Hepatic stellate cell (primary cell): ENCODE measurements at regions not wholly inside any gene's neighbourhood (a gene's known extent, or its start where the extent isn't known, plus 50 kb on each side); places are given as distances from the start of the nearest gene placed in this dataset.
"Not testable (repeated sequence)": the region's sequence is repeated elsewhere in the genome, so short reads cannot be mapped to it uniquely, and the experiment has no call there.

ENCODE experiments used
- DNase-seq: peaks from one replicate; pipeline ENCODE4 v3.0.0; 2011; ENCODE audit warnings: low spot score

DNA sequence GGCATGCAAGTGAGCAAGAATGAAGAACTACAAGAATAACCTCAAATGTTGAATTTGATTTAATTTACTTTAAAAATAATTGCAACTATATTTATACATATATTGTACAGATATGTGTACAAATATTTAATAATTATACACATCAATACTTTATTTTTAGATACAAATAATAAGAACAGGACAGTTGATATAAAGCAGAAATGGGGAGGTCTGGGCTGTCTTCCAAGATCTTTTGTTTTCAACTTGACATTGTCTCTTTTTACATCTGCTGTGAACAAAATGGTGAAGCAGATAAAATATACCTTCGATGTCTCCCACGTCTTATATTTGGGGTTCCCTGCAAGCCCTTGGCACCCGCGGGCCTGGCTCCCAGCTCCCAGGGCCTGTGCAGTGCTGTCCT lies 231.3 kb upstream of the RBBP8 start:
- DNase-seq, result no peak

DNA sequence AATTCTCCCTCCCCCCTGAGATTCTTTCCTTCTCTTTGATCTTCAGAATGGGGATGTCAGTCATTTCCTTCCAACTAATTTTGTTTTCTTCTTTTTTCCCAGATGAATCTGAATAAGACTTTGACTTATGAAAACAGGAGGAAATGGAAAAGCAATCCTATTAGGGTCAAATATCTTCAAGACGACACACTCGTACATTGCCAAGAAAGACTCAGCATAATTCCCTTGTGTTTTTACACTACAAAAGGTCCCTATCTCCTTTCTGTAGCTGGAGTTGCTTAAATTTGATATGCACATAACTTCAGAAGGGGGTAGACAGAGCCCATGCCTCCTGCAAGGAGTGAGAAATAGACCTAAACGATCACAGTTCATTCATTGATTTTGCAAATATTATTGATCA lies 230.3 kb upstream of the RBBP8 start:
- no peak for DNase-seq

DNA sequence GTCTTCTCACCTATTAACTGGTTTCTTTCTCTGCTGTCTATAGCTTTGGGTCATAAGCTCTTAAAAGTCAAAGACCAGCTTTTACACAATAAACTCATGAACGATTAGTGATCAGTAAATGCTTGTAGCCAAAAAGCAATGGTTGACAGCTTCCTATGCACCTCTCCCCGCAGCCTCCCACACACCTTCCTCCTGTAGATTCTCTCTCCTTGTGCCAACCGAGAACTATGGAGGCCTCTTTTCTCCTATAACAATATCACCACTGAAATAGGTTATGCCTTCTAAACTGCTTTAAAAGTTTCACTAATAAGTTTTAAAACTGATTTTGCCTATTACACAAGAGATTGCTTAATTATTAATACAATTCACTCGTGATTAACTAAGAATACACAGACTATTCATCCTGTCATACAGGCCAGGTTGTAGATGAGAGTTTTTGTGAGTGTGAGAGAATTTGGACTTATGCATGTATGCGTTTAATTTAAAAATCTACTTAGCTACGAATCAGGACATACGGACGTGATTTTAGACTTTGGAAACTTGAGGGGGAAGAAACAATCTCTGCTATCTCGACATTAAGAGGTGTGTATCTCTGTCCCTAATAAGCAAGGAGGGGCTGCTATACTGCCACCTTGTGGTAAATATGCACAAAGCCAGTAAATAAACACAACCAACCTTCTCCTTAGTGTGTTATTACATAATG lies 229.1 kb upstream of the RBBP8 start:
- peak; percentile 25 for DNase-seq

DNA sequence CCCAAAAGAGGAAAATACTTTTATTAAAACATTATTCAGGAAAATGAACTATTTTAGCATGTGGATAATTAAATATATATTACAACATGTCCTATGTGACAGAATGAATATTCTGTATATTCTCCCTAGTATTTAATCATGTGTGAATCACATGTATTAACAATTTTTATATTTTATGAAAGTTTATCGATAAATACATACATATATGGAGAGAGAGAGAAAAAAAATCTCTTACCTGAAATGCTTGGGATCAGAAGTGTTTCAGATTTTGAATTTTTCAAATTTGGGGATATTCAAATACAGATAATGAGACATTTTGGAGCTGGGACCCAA lies 228.6 kb upstream of the RBBP8 start:
- DNase-seq, result no peak

DNA sequence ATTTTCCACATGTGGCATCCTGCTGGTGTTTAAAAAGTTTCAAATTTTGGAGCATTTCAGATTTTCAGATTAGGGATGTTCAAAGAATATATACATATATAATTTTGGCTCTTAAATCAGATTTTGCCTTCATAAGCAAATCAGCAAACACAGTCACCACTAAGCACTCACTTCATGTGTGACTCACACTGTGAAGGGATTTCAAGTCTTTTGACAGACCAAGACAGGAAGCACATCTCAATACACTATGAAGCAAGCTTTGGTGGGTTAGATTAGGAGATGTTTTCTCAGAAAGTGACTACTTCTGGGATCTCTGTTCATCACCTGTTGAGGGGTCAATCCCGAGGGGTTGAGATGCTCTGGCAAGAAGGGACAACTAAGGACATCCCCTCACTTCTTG lies 227.8 kb upstream of the RBBP8 start:
- DNase-seq, result peak; percentile 72

DNA sequence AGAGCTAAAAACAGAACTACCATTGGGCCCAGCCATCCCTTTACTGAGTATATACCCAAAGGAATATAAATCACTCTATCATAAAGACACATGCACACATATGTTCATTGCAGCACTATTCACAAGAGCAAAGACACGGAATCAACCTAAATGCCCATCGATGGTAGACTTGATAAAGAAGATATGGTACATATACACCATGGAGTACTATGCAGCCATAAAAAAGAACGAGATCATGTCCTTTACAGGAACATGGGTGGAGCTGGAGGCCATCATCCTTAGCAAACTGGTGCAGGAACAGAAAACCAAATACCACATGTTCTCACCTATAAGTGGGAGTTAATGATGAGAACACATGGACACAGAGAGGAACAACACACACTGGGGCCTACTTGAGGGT lies 227.1 kb upstream of the RBBP8 start:
- DNase-seq, result not testable (repeated sequence)

DNA sequence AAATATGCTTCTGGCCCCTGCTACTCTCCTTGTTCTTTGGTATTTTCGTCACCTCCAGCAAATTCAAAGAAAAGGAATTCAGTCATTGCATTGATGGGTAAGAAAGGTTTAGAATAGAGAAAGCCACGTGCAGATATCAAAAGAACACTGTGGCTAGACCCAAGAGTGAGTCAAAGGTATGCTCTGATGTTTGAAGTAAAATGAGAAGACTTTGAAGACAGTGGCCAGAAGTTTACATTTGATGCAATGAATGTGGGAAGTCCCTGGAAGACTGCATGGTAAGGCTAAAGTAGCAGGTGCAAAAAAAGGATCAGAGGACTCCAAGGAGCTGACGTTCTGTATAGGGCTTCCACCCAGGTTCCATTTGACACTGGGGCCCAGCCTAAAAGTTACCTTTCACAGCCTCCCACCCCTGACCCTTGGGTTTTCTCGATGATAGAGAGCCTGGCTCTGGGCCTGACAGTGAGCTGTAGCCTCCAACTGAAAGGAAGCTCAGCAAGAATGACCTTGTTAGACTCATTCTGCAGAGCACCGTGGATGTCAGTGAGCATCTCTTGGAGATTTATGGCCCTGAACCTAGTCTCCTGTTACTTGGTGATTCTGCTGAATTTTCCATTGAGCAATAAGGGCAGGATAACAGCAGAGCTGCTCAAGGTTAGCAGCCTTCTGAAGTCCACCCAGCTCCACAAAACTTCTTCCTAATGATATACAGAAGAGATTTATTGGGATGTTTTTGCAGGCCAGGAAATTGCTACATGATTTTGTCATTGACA lies 223.7 kb upstream of the RBBP8 start:
- DNase-seq, result no peak

DNA sequence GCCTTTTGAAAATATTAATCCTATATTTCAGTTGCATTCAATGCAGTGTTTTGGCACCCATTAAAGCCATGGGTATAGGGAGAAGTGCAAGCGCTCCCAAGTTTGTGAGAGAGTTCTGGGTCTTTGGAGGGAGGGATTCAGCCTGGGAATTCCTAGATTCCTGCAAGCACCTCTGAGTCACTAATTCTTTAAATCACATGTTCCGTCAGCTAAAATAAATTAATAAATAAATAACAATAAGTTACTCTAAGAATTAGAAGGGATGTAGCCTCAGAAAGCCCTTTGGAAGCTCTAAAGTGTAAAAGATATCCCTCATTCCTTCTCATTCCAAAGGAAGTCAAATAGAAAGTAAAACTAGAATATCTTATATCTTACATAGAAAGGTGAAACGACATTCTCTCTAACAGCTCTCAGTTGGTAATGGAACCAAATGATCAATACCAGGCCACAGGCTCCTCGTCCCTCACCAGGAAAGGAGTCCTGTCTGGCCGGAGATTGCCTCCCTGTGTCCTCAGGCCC lies 222.4 kb upstream of the RBBP8 start:
- peak; percentile 16 for DNase-seq

DNA sequence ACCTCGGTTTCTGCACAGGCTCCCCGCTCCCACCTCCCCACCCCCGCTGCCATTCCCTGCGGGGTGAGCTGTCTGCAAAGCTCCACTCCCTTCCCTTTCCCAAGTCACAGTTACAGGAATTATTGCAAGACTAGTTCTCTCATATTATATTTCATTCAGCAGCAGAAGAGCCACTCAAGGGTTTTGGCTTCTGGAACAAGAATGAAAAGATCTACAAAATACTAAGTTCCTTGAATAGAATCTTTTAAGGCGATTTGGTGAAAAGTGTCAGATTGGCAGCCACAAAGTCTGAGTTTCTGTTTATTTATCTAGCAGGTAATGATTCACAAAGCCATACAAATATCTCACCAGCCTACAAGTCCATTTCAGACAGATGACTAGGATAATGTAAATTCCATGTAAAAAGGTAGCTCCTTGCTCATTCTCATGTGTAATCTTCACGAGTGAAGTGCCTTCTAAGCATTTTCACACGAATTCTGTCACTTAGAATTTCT lies 221.9 kb upstream of the RBBP8 start:
- DNase-seq, result peak; percentile 54

DNA sequence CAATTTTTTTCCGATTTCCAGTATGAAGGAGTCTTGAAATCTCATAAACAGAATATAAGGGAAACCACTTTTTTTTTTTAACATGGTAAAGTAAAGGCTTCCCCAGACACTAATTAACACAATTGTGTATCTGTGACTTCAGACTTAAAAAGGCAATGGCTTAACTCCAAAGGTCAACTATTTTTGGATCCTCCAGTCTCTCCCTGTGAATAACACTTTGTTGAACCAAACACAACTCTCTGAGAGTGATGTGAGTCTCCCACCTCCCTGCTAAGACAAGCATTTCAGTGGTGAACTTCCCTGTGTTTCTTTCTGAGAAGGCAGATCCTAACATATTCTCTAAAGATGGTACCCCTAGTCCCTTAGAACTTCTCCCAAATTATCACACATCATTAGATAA lies 219.6 kb upstream of the RBBP8 start:
- DNase-seq, result no peak

DNA sequence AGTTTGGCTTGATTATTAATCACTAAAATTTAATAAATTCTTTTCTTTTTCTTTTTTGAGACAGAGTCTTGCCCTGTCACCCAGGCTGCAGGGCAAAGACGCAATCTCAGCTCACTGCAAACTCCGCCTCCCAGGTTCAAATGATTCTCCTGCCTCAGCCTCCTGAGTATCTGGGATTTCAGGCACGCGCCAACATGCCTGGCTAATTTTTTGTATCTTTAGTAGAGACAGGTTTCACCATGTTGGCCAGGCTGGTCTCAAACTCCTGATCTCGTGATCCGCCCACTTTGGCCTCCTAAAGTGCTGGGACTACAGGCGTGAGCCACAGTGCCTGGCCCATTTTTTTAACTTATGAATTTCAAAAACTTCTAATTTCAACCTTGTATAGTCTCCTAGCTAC lies 215.6 kb upstream of the RBBP8 start:
- not testable (repeated sequence) for DNase-seq

DNA sequence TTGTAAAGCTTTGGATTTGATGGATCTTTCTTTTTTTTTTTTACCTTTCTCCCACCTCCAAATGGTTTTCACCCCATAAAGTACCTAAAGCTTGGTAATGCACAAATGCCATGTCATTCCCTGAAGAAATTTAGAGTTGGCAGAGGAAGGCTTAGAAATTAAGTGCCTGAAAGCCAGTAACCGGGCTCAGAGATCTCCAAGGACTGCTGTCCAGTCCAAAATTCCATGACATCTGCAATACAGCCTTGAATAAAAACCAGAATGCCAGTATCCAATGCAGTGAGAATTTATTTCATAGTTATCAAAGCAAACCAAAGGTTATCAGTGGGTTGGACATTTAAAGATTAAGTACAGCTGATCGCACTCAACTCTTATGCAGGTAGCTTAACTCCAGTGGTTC lies 209.9 kb upstream of the RBBP8 start:
- DNase-seq, result no peak

DNA sequence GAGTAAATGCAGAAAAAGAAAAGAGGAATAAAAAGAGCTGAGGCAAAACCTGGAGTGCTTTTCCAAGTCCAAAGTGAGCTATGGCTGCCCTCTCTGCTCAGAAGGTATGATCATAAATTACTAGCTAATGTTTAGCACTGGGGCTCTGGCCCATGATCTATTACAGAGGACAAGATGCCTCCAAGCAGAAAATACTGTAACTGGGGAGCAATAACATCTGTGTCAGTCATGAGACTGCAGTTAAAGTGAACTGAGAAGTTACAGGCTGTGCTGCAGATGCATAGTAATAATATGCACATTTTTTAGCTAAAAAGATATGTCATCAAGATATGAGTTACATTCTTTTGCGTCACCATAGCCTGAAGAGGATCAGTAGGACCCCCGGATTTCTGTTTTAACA lies 209.4 kb upstream of the RBBP8 start:
- no peak for DNase-seq

DNA sequence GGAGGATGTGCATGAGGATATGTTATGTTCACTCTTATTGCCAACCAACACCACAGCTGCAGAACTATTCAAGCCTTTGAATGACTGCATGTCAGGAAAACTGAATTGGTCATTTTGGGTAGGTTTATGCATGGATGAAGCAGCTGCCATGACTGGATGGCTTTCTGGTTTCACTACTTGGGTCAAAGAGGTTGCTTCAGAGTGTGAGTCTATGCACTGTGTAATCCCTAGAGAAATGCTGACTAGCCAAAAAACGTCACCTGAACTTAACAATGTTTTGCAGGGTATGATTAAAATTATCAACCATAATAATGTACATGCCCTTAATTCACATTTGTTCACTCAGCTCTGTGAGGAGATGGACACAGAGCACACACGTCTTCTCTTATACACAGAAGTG lies 206.7 kb upstream of the RBBP8 start:
- DNase-seq, result no peak

DNA sequence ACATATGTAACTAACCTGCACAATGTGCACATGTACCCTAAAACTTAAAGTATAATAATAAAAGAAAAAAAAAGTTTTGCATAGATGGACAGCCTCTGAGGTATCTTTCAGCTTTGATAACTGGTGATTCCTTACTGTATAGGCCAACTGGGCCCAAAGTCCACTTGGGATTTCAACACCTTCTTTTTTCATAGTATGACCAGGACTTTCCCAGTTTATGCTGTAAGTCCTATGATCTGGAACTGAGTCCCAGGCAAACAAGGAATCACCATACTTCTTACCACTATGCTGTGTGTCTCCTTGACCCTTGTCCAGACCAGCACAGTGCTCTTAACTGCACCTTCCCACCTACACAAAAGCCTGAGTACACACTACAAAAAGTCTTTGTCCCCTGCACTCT lies 205.1 kb upstream of the RBBP8 start:
- DNase-seq, result no peak

DNA sequence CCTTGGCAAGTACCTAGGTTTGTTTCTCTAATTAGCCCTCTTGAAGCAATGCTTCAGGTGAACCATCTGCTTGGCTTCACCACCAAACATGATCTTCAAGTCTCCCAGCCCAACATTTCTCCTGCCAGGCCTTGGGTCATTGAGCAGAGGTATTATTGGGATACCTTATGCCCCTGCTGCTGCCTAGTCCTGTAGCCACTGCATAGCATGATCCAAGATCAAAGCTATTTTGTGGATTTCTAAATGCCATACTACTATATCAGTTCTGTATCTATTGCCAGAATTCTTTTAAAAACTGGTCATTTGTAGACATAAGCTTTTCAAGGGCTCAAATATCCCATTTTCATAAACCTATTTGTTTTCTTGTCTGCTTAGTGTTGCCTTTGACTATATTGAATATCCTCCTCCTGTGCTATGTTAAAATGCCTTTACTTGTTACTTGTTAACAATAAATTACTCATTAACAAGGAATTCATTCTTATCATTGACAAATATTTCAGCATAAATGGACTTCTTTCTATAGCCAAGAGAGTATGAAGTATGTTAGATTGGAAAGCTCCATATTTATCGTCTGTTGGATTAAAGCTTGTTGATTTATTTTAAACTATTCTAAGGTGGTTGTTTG lies 204.5 kb upstream of the RBBP8 start:
- no peak for DNase-seq

DNA sequence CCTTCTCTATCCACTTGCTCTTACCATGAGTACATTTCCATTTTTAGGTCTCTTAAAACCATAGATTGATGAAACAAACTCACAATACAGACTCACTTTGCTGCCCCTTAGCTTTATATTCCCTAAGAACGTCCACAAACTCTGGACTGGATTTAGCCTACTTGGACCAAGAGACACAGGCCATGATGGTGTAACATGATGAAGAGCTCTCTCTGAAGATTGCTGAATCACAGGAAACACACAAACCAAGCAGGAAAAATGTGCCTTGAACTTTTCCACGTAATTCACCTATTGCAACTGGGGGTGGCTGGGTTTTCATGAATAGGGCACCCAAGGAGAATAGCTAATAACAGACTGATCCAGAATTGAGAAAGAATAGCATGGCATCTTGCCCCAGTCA lies 201.7 kb upstream of the RBBP8 start:
- no peak for DNase-seq

DNA sequence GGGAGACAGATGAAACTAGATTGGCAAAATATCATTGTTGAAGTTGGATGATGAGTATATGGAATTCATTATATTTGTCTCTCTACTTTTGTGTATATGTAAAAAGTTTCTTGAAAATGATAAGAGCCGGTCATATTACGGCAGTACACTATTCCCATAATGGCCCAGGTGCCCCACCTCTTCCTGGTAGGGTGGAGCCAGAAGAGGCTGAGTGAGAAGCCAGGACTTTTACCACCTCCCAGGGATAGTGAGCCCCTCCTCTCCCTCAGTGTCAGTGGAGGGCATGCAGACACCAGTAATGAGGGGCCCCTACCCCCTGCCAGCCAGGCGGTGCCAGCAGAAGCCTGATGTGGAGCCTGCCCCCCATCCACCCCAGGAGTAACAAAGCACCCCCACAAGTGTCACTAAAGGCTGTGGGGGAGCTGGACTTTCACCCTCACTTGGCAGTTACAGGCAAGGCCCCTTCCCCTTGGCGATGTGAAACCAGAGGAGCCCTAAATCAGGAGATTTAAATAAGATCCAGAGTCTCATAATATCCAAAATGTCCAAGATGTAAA lies 198.9 kb upstream of the RBBP8 start:
- DNase-seq, result no peak

DNA sequence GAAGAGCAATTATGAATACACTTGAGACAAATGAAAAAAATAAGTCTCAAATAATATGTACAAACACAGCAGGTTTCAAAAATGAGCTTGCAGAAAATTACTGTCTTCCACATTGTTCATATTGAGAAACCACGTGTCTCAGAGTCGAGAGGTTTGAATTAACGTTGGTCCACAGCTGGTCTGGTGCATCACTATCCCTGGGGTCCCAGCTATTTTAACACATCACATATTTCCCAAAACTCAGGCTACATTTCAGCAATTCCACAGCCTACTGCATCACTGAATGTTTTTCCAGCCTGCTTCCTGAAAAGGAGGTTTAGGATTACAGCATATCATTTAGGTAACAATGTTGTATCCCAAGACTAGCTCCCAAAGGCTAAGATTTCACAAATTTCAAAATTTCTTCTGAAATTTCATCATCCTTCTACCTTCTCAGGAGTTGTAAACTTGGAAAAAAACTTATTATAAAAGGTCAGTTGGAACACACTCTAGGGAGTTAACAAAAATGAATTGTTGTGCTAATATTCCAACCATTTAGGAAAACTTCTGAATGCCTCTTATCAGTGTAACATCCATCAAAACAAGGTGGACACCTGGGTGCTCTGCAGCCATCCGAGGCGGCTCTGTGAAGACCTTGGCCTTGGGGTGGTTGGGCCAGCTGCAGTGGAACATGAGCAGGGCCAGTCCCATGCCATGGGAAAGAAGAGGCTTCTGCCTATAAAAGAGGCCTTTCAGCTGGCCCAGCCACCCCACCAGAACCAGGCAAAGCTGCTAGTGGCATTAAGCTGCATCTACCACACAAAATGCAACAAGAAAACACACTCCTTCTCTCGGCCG lies 198.1 kb upstream of the RBBP8 start:
- no peak for DNase-seq

DNA sequence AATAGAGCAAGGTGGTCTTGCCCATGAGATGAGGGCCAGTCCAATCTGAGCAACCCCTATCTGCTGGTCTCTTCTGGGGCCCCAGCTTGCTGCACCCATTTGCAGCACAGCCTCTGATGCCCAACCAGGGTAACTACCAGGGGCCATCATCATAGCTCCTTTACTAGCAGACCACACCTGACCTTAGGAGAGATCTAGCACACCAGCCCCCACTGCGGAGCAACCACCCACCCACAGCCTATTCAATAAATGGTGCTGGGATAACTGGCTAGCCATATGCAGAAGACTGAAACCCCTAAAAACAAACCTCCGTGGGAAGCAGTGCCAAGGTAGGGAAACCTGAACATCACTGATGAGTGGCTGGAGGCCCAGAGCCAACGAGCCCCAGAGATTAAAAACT lies 196.1 kb upstream of the RBBP8 start:
- DNase-seq, result no peak

DNA sequence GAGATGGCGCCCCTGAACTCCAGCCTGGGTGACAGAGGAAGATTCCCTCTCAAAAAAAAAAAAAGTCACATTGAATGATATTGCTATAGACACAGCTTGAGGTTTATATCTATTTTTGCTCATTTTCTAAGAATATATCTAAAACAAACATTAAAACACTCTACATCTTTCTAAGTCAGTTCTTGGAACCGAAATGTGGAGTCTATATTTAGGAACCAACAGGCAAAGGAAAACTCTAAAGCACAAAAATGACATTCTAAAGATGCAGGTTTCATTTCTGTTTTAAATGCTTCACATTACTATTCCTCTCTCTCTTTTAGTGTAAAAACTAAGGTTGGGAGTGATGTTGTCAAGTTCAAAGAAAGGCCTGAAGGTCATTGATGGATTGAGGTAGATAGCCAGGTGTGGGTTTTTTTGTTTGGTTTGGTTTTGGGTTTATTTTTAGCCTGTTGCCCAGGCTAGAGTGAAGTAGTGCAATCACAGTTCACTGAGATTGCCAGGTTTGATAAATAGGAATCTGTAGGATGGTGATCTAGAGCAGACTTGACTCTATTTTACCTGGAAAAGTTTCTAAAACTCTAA lies 194.0 kb upstream of the RBBP8 start:
- no peak for DNase-seq

DNA sequence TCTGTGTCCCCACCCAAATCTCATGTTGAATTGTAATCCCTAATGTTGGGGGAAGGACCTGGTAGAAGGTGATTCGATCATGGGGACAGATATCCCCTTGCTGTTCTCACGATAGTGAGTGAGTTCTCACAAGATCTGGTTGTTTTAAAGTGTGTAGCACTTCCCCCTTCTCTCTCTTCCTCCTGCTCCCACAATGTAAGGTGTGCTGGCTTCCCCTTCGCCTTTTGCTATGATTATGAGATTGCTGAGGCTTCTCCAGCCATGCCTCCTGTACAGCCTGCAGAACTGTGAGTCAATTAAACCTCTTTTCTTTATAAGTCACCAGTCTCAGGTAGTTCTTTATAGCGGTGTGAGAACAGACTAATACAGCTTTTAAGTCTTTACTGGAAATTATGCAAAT lies 193.3 kb upstream of the RBBP8 start:
- DNase-seq, result no peak
